T-helper 1 cell (primary cell): ENCODE measurements at regions not wholly inside any gene's neighbourhood (a gene's known extent, or its start where the extent isn't known, plus 50 kb on each side); places are given as distances from the start of the nearest gene placed in this dataset.

Experiments used
- DNase-seq, 5 donors: peaks; one replicate each; pipeline ENCODE4 v3.0.0-alpha.2; 2012 to 2020

GRCh38 chr5:52731274-52732027 is 56.3 kb upstream of the ITGA1 start:
- no peak for DNase-seq

GRCh38 chr5:52734557-52734956 is 53.2 kb upstream of the ITGA1 start:
- DNase-seq, result no peak

GRCh38 chr5:52735139-52735538 is 52.6 kb upstream of the ITGA1 start:
- DNase-seq, result no peak
